ENCODE measurements at regions not wholly inside any gene's neighbourhood (a gene's known extent, or its start where the extent isn't known, plus 50 kb on each side); places are given as distances from the start of the nearest gene placed in this dataset.

- Histone ChIP-seq H3K4me3 (ENCODE audit: low read depth, low read length) (no peak overlapping the region), H3K27ac (ENCODE audit: low read depth) (no peak overlapping the region), H3K4me1 (ENCODE audit: insufficient read depth) (no peaks in the 10 kb centered on the region), H3K36me3 (ENCODE audit: insufficient read depth) (no peaks in the 10 kb centered on the region)
- DNase-seq (ENCODE audit: extremely low spot score): no peak
- 53% methylated on average over 2 of the region's 2 CpGs for WGBS
These were observed 1669.9 kb upstream of the SPRY2 start for GRCh38 chr13:82010780-82011179.

DNA sequence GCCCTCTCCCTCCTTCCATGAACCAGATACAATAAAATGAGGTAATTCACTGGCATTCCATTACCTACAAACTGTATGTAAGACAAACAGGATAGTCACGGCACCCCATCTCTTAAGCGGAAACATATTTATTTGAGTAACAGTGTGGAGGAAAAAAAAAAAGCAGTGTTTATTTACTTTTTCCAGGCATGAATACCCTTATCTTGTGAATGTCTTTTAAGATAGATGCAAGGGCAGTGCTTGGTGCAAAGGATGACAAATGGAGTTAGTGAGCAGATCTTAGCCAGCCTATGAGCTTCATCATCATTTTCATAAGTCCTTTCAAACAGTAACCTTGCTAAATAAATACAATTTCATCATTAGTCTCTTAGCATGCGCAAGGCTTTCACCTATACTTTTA, 1661.8 kb upstream of the SPRY2 start:
- Histone ChIP-seq H3K36me3 (ENCODE audit: insufficient read depth) (no peaks in the 10 kb centered on the region), H3K4me3 (ENCODE audit: low read depth, low read length) (no peak overlapping the region), H3K4me1 (ENCODE audit: insufficient read depth) (no peaks in the 10 kb centered on the region), H3K27ac (ENCODE audit: low read depth) (no peak overlapping the region)
- 80% methylated on average over 3 of the region's 3 CpGs for WGBS
- DNase-seq (ENCODE audit: extremely low spot score): no peak

- DNase-seq (ENCODE audit: extremely low spot score): no peak
- Histone ChIP-seq H3K27ac (ENCODE audit: low read depth) (no peak overlapping the region), H3K36me3 (ENCODE audit: insufficient read depth) (no peaks in the 10 kb centered on the region), H3K4me1 (ENCODE audit: insufficient read depth) (no peaks in the 10 kb centered on the region), H3K4me3 (ENCODE audit: low read depth, low read length) (no peak overlapping the region)
- 85% methylated on average over 3 of the region's 3 CpGs for WGBS
These were observed 1654.4 kb upstream of the SPRY2 start for GRCh38 chr13:81995316-81995715.

GRCh38 chr13:81990652-81991051, 1649.7 kb upstream of the SPRY2 start:
- Histone ChIP-seq H3K27ac (ENCODE audit: low read depth) (no peak overlapping the region), H3K4me1 (ENCODE audit: insufficient read depth) (no peaks in the 10 kb centered on the region), H3K36me3 (ENCODE audit: insufficient read depth) (no peaks in the 10 kb centered on the region), H3K4me3 (ENCODE audit: low read depth, low read length) (no peak overlapping the region)
- 93% methylated on average over 6 of the region's 6 CpGs for WGBS
- no peak for DNase-seq (ENCODE audit: extremely low spot score)

DNA sequence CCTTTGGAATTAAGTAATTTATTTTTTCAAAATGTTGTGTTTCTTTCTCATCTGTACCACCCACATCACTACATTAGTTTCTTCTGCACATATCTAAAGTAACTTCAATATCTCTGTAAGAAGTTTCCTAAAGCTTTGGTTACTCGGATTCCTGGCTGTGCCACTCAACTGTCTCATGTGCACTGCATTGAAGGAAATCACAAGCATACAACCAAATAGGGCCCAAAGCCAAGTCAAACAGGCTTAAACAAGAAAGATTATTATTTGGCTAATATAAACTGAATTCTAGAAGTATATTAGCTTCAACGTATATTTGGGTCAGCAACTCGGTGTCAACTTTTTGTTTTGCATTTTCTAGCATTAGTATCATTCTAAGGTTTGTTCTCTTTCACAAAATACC, 1647.6 kb upstream of the SPRY2 start:
- H3K4me3 ChIP-seq (ENCODE audit: low read depth, low read length): no peak overlapping the region
- 41% methylated on average over 3 of the region's 3 CpGs for whole genome bisulfite sequencing
- H3K27ac ChIP-seq (ENCODE audit: low read depth): no peak overlapping the region
- DNase-seq (ENCODE audit: extremely low spot score): no peak
- no peaks in the 10 kb centered on the region for H3K4me1 ChIP-seq (ENCODE audit: insufficient read depth)
- H3K36me3 ChIP-seq (ENCODE audit: insufficient read depth): no peaks in the 10 kb centered on the region

- no peak overlapping the region for H3K4me3 ChIP-seq (ENCODE audit: low read depth, low read length)
- no peaks in the 10 kb centered on the region for H3K4me1 ChIP-seq (ENCODE audit: insufficient read depth)
- no peak for DNase-seq (ENCODE audit: extremely low spot score)
- WGBS: 51% methylated on average over 3 of the region's 3 CpGs
- no peak overlapping the region for H3K27ac ChIP-seq (ENCODE audit: low read depth)
- no peaks in the 10 kb centered on the region for H3K36me3 ChIP-seq (ENCODE audit: insufficient read depth)
These were observed 1646.9 kb upstream of the SPRY2 start for GRCh38 chr13:81987677-81988357.

DNA sequence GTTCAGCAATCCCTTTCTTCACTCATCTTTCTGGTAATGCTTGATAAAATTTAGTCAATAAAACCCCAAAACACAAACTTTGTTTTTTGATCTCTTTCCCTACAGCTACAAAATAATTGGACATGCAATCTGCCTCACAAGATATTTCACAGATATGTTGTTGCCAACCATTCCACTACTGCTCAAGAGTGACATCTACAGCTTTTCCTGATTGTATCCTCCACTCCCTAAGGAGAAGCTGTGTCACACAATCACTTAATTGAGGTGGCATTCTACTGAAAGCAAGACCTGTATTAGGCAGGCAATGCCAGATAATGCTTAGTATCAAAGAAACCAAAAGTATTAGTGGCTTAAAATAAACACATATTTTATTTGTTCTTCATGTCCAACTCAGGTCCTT, 1646.2 kb upstream of the SPRY2 start:
- Histone ChIP-seq H3K36me3 (ENCODE audit: insufficient read depth) (no peaks in the 10 kb centered on the region), H3K27ac (ENCODE audit: low read depth) (no peak overlapping the region), H3K4me1 (ENCODE audit: insufficient read depth) (no peaks in the 10 kb centered on the region), H3K4me3 (ENCODE audit: low read depth, low read length) (no peak overlapping the region)
- no peak for DNase-seq (ENCODE audit: extremely low spot score)

DNA sequence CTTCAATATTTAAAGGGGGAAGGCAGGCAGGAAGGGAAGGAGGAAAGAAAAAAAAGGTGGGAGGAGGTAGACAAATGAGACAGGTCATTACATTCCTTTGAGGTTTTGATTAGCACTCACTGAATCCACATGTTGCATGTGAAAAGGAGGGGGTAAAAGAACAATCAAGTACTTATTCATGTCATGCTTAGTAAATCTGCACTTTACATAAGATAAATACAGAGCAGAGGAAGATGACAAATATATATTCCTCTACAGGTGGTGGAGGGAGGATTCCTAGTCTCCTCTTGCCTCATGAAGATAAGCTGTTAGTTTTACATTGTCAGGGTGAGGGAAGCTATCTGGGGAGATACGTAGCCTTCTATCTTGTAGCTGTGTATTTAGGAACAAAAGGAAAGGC, 1645.4 kb upstream of the SPRY2 start:
- Histone ChIP-seq H3K27ac (ENCODE audit: low read depth) (no peak overlapping the region), H3K4me1 (ENCODE audit: insufficient read depth) (no peaks in the 10 kb centered on the region), H3K4me3 (ENCODE audit: low read depth, low read length) (no peak overlapping the region), H3K36me3 (ENCODE audit: insufficient read depth) (no peaks in the 10 kb centered on the region)
- WGBS: 72% methylated on average over 1 of the region's 1 CpG
- no peak for DNase-seq (ENCODE audit: extremely low spot score)

- Histone ChIP-seq H3K4me3 (ENCODE audit: low read depth, low read length) (no peak overlapping the region), H3K36me3 (ENCODE audit: insufficient read depth) (no peaks in the 10 kb centered on the region), H3K27ac (ENCODE audit: low read depth) (no peak overlapping the region), H3K4me1 (ENCODE audit: insufficient read depth) (no peaks in the 10 kb centered on the region)
- DNase-seq (ENCODE audit: extremely low spot score): no peak
These were observed 1616.2 kb upstream of the SPRY2 start for GRCh38 chr13:81957121-81957520.

GRCh38 chr13:81929988-81930387, 1589.1 kb upstream of the SPRY2 start:
- Histone ChIP-seq H3K27ac (ENCODE audit: low read depth) (no peak overlapping the region), H3K4me1 (ENCODE audit: insufficient read depth) (no peaks in the 10 kb centered on the region), H3K36me3 (ENCODE audit: insufficient read depth) (no peaks in the 10 kb centered on the region), H3K4me3 (ENCODE audit: low read depth, low read length) (no peak overlapping the region)
- no peak for DNase-seq (ENCODE audit: extremely low spot score)
- WGBS: 36% methylated on average over 3 of the region's 3 CpGs

DNA sequence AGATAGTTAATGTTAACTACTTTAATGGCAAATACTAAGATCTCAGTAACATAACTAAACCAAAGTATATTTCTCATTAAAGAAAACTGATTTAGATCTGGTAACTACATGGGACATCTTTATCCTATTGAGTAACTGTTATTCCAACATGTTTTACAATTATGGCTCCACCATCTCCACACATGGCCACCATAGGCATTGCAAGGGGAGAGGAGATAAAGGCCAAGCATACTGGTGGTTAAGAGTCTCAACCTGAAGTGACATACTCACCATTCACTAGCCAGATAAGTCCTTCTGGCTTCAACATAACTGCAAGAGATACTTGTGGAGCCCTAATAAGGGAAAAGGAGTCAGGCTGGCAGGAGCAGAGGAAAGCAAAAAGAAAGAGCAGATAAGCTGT, 1586.4 kb upstream of the SPRY2 start:
- H3K27ac ChIP-seq (ENCODE audit: low read depth): no peak overlapping the region
- no peaks in the 10 kb centered on the region for H3K36me3 ChIP-seq (ENCODE audit: insufficient read depth)
- no peak for DNase-seq (ENCODE audit: extremely low spot score)
- no peaks in the 10 kb centered on the region for H3K4me1 ChIP-seq (ENCODE audit: insufficient read depth)
- no peak overlapping the region for H3K4me3 ChIP-seq (ENCODE audit: low read depth, low read length)

DNA sequence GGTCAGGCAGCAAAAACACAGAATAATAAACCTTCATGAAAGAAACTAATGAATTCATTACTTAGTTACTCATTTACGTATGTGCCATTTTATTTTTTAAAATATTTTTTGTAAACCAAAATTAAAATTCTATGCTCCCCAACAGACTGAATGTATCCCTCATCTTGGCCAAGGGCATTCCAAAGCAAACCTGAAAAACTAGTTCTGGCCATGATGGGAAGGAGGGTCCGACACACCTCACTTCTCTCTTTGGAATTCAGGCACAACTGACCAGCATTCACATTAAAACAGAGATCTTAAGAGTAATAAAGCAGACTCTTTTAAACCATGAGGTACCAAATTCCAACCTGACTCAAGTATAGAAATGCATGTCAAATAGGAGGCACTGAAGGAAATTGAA, 1576.9 kb upstream of the SPRY2 start:
- no peak overlapping the region for H3K4me3 ChIP-seq (ENCODE audit: low read depth, low read length)
- no peaks in the 10 kb centered on the region for H3K36me3 ChIP-seq (ENCODE audit: insufficient read depth)
- WGBS: 87% methylated on average over 2 of the region's 2 CpGs
- H3K4me1 ChIP-seq (ENCODE audit: insufficient read depth): no peaks in the 10 kb centered on the region
- no peak for DNase-seq (ENCODE audit: extremely low spot score)
- H3K27ac ChIP-seq (ENCODE audit: low read depth): no peak overlapping the region

GRCh38 chr13:81916461-81916860, 1575.5 kb upstream of the SPRY2 start:
- no peaks in the 10 kb centered on the region for H3K4me1 ChIP-seq (ENCODE audit: insufficient read depth)

DNA sequence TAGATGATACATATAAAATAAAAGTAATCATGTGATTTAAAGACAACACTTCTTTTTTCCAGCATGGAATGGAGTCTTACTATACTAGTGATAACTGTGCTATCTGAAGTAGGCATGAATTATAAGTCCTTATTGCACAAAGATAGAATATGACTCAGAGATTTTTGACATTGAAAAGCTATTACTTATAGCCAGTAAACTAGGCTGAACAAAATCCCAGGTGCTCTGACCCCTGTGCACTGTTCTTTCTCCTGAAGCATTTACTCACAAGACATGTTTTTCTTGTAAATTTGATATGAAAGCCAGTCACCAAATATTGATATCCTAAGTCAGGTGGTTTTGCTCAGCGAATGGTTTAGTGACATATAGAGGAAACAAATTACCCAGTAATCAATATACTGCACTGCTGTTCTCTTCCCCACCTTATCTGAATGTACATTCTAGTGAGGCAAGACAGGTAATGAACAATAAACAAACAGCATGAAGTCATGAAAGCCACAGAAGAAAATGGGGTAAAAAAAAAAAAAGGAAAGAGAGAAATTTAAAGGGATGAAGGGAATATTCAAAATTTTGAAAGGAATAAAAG, 1567.0 kb upstream of the SPRY2 start:
- 85% methylated on average over 1 of the region's 1 CpG for WGBS
- Histone ChIP-seq H3K36me3 (ENCODE audit: insufficient read depth) (no peaks in the 10 kb centered on the region), H3K4me3 (ENCODE audit: low read depth, low read length) (no peak overlapping the region), H3K27ac (ENCODE audit: low read depth) (no peak overlapping the region), H3K4me1 (ENCODE audit: insufficient read depth) (no peaks in the 10 kb centered on the region)
- no peak for DNase-seq (ENCODE audit: extremely low spot score)

More at GRCh38 chr13:81916461-81916860, 1575.5 kb upstream of the SPRY2 start:
- Histone ChIP-seq H3K4me3 (ENCODE audit: low read depth, low read length) (no peak overlapping the region), H3K27ac (ENCODE audit: low read depth) (no peak overlapping the region), H3K36me3 (ENCODE audit: insufficient read depth) (no peaks in the 10 kb centered on the region)
- no peak for DNase-seq (ENCODE audit: extremely low spot score)

DNA sequence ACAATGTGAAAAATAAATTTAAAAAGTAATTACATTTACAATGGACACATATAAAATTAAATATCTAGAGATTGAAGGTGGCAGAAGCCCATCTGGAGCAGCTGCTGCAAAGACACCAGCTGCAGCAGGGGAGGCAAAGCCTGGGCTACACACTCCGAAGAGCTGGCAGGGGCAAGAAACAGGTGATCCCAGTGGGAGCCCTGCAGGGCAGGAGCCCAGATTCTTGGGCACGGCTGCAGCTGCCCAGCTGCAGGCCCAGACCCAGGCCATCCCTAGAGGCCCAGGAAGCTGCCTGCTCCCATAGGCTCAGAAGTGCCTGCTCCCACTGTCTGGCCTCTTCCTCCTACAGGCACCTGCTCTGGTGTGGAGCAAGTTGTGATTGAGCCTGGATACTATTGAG, 1547.9 kb upstream of the SPRY2 start:
- WGBS: 87% methylated on average over 2 of the region's 2 CpGs
- Histone ChIP-seq H3K4me3 (ENCODE audit: low read depth, low read length) (no peak overlapping the region), H3K4me1 (ENCODE audit: insufficient read depth) (no peaks in the 10 kb centered on the region), H3K36me3 (ENCODE audit: insufficient read depth) (no peaks in the 10 kb centered on the region), H3K27ac (ENCODE audit: low read depth) (no peak overlapping the region)
- no peak for DNase-seq (ENCODE audit: extremely low spot score)
